ENCODE measurements at regions not wholly inside any gene's neighbourhood (a gene's known extent, or its start where the extent isn't known, plus 50 kb on each side); places are given as distances from the start of the nearest gene placed in this dataset.
"Not testable (repeated sequence)": the region's sequence is repeated elsewhere in the genome, so short reads cannot be mapped to it uniquely, and the experiment has no call there.

- H3K27ac Mint-ChIP-seq: no peak overlapping the region
- no peaks in the 10 kb centered on the region for H3K4me1 Mint-ChIP-seq
- H3K4me3 Mint-ChIP-seq: no peak overlapping the region
- peaks cover 12% of the 10 kb centered on the region for H3K9me3 Mint-ChIP-seq
- H3K36me3 Mint-ChIP-seq: no peaks in the 10 kb centered on the region
- H3K27me3 Mint-ChIP-seq: no peaks in the 10 kb centered on the region
These were observed 1495.5 kb upstream of the ADGRL3 start for GRCh38 chr4:59704616-59705015.

- Mint-ChIP-seq H3K4me1 (no peaks in the 10 kb centered on the region), H3K4me3 (no peak overlapping the region), H3K36me3 (no peaks in the 10 kb centered on the region), H3K27me3 (no peaks in the 10 kb centered on the region), H3K27ac (no peak overlapping the region), H3K9me3 (no peaks in the 10 kb centered on the region)
These were observed 1487.7 kb upstream of the ADGRL3 start for GRCh38 chr4:59712470-59712869.

DNA sequence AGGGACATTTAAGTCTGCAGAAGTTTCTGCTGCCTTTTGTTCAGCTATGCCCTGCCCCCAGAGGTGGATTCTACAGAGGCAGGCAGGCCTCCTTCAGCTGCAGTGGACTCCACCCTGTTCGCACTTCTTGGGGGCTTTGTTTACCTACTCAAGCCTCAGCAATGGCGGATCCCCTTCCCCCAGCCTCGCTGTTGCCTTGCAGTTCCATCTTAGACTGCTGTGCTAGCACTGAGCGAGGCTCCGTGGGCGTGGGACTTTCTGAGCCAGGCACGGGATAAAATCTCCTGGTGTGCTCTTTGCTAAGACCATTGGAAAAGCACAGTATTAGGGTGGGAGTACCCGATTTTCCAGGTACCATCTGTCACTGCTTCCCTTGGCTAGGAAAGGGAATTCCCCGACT, 1475.8 kb upstream of the ADGRL3 start:
- not testable (repeated sequence) for H3K27ac Mint-ChIP-seq, H3K36me3 Mint-ChIP-seq, H3K27me3 Mint-ChIP-seq, H3K4me3 Mint-ChIP-seq, H3K9me3 Mint-ChIP-seq, H3K4me1 Mint-ChIP-seq

DNA sequence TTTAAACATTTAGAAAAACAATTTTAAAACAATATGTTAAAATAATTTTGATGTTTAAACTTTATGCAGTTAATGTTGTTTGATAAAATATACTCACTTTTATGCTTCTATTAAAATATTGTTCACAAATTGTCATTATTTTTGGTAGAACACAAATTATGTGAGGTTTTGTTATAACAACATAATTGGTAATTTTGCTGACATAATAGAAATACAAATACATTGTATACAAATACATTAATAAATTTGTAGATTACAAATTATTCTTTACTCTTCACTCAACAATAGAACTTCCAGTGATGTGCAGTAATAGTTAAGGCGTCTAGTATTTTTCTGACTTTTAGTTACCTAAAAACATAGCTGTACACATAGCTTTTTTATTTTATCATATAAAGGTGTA, 1472.4 kb upstream of the ADGRL3 start:
- no peaks in the 10 kb centered on the region for H3K4me1 Mint-ChIP-seq
- H3K4me3 Mint-ChIP-seq: no peak overlapping the region
- no peaks in the 10 kb centered on the region for H3K9me3 Mint-ChIP-seq
- H3K27ac Mint-ChIP-seq: no peak overlapping the region
- no peaks in the 10 kb centered on the region for H3K36me3 Mint-ChIP-seq
- H3K27me3 Mint-ChIP-seq: no peaks in the 10 kb centered on the region

DNA sequence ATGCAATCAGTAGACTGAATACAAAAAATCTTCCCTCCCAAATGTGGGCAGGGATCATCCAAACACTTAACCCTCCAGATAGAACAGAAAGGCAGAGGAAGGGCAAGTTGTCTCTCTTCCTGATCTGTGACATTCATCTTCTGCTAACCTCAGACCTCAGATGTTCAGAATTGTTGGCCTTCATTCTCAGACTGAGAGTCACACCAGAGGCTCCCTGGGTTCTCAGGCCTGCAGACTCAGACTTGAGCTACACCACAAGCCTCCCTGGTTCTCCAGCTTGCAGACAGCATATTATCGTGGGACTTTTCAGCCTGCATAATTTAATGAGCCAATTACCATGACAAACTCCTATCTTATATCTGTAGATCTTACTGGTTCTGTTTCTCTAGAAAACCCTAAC, 1471.6 kb upstream of the ADGRL3 start:
- no peaks in the 10 kb centered on the region for H3K36me3 Mint-ChIP-seq
- no peaks in the 10 kb centered on the region for H3K9me3 Mint-ChIP-seq
- no peak overlapping the region for H3K4me3 Mint-ChIP-seq
- H3K4me1 Mint-ChIP-seq: no peaks in the 10 kb centered on the region
- H3K27ac Mint-ChIP-seq: no peak overlapping the region
- no peaks in the 10 kb centered on the region for H3K27me3 Mint-ChIP-seq

DNA sequence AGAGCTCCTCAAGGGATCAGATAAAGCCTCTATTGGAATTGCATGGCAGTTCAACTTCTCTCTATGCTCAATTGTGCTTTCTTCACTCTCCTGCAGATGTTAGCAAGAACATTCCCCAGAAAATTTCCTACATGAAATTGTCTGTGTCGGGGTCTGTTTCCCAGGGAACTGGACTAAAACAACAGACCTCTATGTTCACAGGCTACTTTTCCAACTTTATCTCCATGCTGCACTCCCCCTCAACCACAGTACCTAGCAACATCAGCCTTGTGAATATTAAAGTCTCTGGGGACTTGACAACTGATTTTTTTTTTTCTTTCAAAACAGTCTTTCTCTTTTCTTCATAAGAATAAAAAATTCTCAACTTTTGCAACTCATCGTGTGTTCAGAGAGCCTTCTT, 1470.8 kb upstream of the ADGRL3 start:
- H3K9me3 Mint-ChIP-seq: no peaks in the 10 kb centered on the region
- H3K36me3 Mint-ChIP-seq: no peaks in the 10 kb centered on the region
- no peaks in the 10 kb centered on the region for H3K4me1 Mint-ChIP-seq
- H3K27ac Mint-ChIP-seq: no peak overlapping the region
- H3K4me3 Mint-ChIP-seq: no peak overlapping the region
- H3K27me3 Mint-ChIP-seq: no peaks in the 10 kb centered on the region

- no peaks in the 10 kb centered on the region for H3K4me1 Mint-ChIP-seq
- H3K36me3 Mint-ChIP-seq: no peaks in the 10 kb centered on the region
- H3K9me3 Mint-ChIP-seq: peaks cover 4% of the 10 kb centered on the region
- no peak overlapping the region for H3K27ac Mint-ChIP-seq
- no peak overlapping the region for H3K4me3 Mint-ChIP-seq
- no peaks in the 10 kb centered on the region for H3K27me3 Mint-ChIP-seq
These were observed 1451.7 kb upstream of the ADGRL3 start for GRCh38 chr4:59748433-59748832.

DNA sequence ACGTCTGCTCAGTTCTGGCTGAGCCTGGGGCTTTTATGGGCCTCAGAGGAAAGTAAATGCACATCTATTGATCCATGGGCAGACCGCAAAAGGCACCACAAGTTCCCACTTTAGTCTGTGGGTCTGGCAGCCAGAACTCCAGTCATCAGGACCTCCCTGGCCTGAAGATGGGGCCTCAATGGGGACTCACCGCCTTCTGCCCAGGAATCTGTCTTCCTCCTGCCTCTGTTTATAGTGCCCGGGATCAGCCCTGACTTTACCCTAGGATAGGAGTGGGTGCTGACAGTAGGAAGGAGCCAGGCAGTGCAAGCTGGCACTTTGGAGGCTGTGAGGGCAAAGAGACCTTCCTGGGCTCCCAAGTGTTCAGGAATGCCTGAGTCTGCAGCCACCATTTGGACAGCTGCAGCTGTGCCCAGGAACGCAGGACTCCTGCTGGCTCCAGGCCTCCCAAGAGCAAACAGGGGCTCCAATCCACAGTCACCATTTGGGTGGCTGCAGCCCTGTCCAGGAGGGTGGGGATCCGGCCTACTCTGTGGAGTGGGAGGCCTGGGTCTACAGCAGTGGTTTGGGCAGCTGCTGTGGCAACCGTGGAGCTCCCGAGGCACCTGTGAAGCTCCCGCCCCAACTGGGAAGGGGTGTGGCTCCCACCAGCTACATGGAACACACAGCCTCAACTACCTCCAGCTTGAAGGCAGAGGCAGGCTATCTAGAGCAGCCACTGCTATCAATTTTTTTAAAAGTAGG, 1440.9 kb upstream of the ADGRL3 start:
- Mint-ChIP-seq H3K4me3 (no peak overlapping the region), H3K36me3 (no peaks in the 10 kb centered on the region), H3K27me3 (no peaks in the 10 kb centered on the region), H3K4me1 (no peaks in the 10 kb centered on the region), H3K27ac (no peak overlapping the region), H3K9me3 (peaks cover 16% of the 10 kb centered on the region)

DNA sequence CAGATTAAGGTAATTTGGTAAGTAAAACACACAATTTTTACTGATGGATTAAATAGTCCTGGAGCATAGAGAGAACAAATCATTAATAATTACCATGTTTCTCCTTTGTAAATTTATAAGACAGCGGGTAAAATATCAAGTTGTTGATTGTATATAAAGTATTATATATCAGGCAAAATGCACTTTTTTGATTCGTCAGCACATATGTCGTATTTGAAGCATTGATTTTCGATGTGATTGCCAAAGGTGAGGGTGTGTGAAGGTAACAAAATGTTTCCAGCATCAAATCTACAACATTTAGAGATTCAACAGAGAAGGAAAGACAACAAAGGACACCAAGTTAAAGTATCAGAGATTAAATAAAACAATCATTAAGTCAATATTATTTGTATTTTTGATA, 1437.8 kb upstream of the ADGRL3 start:
- Mint-ChIP-seq H3K27me3 (no peaks in the 10 kb centered on the region), H3K36me3 (no peaks in the 10 kb centered on the region), H3K4me1 (no peaks in the 10 kb centered on the region), H3K9me3 (peaks cover 20% of the 10 kb centered on the region), H3K27ac (no peak overlapping the region), H3K4me3 (no peak overlapping the region)

DNA sequence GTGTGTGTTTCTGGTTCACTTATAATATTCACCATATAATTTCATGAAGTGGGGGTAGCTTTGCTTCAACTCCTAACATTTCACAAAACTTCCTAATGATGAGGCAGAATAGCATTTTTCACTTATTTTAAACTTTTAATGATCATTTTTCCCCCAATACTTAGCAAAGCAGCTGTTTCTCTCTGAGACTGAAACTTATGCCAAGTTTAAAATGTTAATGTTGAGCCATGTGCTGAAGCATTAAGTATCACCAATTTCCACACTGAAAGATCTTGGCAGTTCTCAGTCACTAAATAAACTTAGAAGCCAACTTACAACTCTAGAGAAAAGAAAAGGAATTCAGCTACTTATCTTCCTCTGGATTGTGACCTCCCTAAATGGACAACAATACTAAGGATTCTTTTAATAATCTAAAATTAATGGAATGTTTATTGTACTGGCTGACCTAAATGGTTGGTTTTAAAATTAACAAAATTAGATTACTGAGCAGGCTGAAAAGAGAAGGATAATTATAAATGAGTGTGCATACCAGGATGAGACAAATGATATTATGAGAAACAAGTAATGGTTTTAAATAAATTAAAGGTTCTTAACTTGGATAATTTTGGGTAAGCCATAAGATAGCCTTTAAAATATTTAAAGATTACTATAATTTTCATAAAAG, 1429.4 kb upstream of the ADGRL3 start:
- no peaks in the 10 kb centered on the region for H3K36me3 Mint-ChIP-seq
- H3K4me1 Mint-ChIP-seq: no peaks in the 10 kb centered on the region
- H3K9me3 Mint-ChIP-seq: peaks cover 3% of the 10 kb centered on the region
- H3K27ac Mint-ChIP-seq: no peak overlapping the region
- H3K4me3 Mint-ChIP-seq: no peak overlapping the region
- H3K27me3 Mint-ChIP-seq: no peaks in the 10 kb centered on the region

DNA sequence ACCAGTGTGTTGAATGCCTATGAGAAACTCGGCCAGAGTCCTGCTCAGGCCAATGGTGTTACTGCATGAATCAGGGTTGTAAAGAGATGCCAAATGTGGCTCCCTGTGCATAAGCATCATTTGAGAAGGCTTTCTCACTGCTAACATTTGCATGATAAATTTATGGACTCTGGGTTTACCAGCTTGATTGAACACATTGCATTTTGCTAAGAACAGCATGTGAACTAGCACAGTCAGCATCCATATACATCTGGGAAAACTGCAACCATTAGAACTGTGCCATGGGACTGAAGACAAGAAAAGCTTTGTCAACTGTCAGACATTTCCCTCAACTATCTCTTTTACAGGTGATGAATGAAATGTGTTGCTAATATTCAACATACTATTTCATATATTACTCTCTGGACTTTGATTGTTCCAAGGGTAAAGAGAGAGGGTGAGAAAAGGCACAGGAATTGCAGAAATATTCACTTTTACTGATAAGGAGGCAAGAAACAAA, 1427.4 kb upstream of the ADGRL3 start:
- H3K4me1 Mint-ChIP-seq: no peaks in the 10 kb centered on the region
- no peaks in the 10 kb centered on the region for H3K9me3 Mint-ChIP-seq
- H3K4me3 Mint-ChIP-seq: no peak overlapping the region
- no peaks in the 10 kb centered on the region for H3K27me3 Mint-ChIP-seq
- H3K27ac Mint-ChIP-seq: no peak overlapping the region
- H3K36me3 Mint-ChIP-seq: no peaks in the 10 kb centered on the region

- H3K4me1 Mint-ChIP-seq, H3K9me3 Mint-ChIP-seq, H3K27me3 Mint-ChIP-seq, H3K27ac Mint-ChIP-seq, H3K36me3 Mint-ChIP-seq, H3K4me3 Mint-ChIP-seq: not testable (repeated sequence)
These were observed 1419.9 kb upstream of the ADGRL3 start for GRCh38 chr4:59780271-59780670.

DNA sequence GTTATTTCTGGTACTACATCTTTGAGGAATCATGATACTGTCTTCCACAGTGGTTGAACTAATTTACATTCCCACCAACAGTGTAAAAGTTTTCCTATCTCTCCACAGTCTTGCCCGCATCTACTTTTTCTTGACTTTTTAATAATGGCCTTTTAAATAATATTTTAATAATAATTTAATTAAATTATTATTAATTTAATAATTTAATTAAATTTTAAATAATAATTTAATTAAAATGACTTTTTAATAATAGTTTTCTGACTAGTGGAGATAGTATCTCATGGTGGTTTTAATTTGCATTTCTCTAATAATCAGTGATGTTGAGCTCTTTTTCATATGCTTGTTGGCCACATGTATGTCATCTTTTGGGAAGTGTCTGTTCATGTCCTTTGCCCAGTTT, 1395.0 kb upstream of the ADGRL3 start:
- no peak overlapping the region for H3K4me3 Mint-ChIP-seq
- H3K9me3 Mint-ChIP-seq: peaks cover 17% of the 10 kb centered on the region
- no peaks in the 10 kb centered on the region for H3K4me1 Mint-ChIP-seq
- no peaks in the 10 kb centered on the region for H3K27me3 Mint-ChIP-seq
- H3K27ac Mint-ChIP-seq: no peak overlapping the region
- no peaks in the 10 kb centered on the region for H3K36me3 Mint-ChIP-seq

DNA sequence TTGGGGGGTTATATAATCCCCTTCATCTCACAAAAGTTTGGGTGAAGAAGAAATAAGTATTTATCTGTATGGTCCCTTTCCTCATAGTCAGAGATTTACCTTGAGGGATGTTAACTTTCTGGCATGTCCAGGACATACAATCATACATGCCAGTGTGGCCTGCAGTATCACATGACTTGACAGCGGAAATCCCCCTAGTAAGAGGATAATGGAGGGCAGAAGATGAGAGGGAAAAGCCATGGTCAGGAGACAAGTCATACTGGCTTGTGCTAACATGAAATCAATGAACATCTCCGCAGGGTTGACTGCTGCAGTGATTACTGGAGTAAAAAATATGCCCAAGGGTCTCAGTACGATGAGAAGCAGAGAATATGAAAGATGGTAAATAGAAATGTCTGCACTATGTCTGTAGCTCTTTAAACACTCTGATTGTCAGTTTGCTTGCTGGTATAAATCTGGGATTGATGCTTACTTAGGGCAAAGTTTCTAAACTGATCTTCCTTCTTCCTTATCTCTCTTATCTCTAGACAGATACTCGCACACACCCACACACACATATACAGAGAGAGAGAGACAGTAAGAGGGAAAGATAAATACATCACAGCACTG, 1385.6 kb upstream of the ADGRL3 start:
- H3K27me3 Mint-ChIP-seq: no peaks in the 10 kb centered on the region
- H3K4me1 Mint-ChIP-seq: no peaks in the 10 kb centered on the region
- H3K9me3 Mint-ChIP-seq: no peaks in the 10 kb centered on the region
- no peak overlapping the region for H3K27ac Mint-ChIP-seq
- no peak overlapping the region for H3K4me3 Mint-ChIP-seq
- no peaks in the 10 kb centered on the region for H3K36me3 Mint-ChIP-seq

GRCh38 chr4:59818656-59819055, 1381.5 kb upstream of the ADGRL3 start:
- H3K4me3 Mint-ChIP-seq: peak overlapping the region; percentile 26
- H3K4me1 Mint-ChIP-seq: no peaks in the 10 kb centered on the region
- H3K27ac Mint-ChIP-seq: no peak overlapping the region
- H3K36me3 Mint-ChIP-seq: no peaks in the 10 kb centered on the region
- H3K9me3 Mint-ChIP-seq: peaks cover 7% of the 10 kb centered on the region
- no peaks in the 10 kb centered on the region for H3K27me3 Mint-ChIP-seq

GRCh38 chr4:59823311-59823710, 1376.8 kb upstream of the ADGRL3 start:
- no peak overlapping the region for H3K27ac Mint-ChIP-seq
- no peak overlapping the region for H3K4me3 Mint-ChIP-seq
- H3K36me3 Mint-ChIP-seq: no peaks in the 10 kb centered on the region
- no peaks in the 10 kb centered on the region for H3K27me3 Mint-ChIP-seq
- H3K9me3 Mint-ChIP-seq: peaks cover 12% of the 10 kb centered on the region
- no peaks in the 10 kb centered on the region for H3K4me1 Mint-ChIP-seq

Data from activated naive CD4-positive, alpha-beta T cell treated with anti-CD3 and anti-CD28 coated beads, Interleukin-2, amount 50 U/mL, for 24 hours (primary cell).